H9 (cell line): ENCODE measurements at regions not wholly inside any gene's neighbourhood (a gene's known extent, or its start where the extent isn't known, plus 50 kb on each side); places are given as distances from the start of the nearest gene placed in this dataset.

ENCODE experiments used
- DNase-seq: peaks from one replicate; pipeline ENCODE4 v3.0.0-alpha.2; 2017
- H2AFZ ChIP-seq: one replicate; pipeline ENCODE4 v1.6.1; 2013; ENCODE audit warnings: mild to moderate bottlenecking, low read length, control low read depth, moderate library complexity
- H2AK5ac ChIP-seq: 2 replicates; pipeline ENCODE4 v1.6.1; 2013; ENCODE audit warnings: low read length, control low read depth, mixed read lengths; ENCODE audit not compliant: insufficient read length
- H2BK120ac ChIP-seq: one replicate; pipeline ENCODE4 v1.6.1; 2013; ENCODE audit warnings: low read depth, mild to moderate bottlenecking, low read length, control low read depth, inconsistent platforms; ENCODE audit not compliant: poor library complexity, severe bottlenecking
- H2BK12ac ChIP-seq: 2 replicates; pipeline ENCODE4 v1.6.1; 2013; ENCODE audit warnings: low read length, control low read depth, mixed read lengths, low read depth; ENCODE audit not compliant: insufficient read length
- H2BK15ac ChIP-seq: 2 replicates; pipeline ENCODE4 v1.6.1; 2013; ENCODE audit warnings: low read depth, low read length, control low read depth
- H2BK20ac ChIP-seq: one replicate; pipeline ENCODE4 v1.6.1; 2013; ENCODE audit warnings: low read depth, mild to moderate bottlenecking, low read length, control low read depth, inconsistent platforms; ENCODE audit not compliant: poor library complexity, severe bottlenecking
- H2BK5ac ChIP-seq: 2 replicates; pipeline ENCODE4 v1.6.1; 2013; ENCODE audit warnings: low read length, control low read depth, mixed read lengths; ENCODE audit not compliant: insufficient read length
- H3K14ac ChIP-seq: 2 replicates; pipeline ENCODE4 v1.6.1; 2013; ENCODE audit warnings: low read length, control low read depth; ENCODE audit not compliant: insufficient read depth
- H3K18ac ChIP-seq: 2 replicates; pipeline ENCODE4 v1.6.1; 2013; ENCODE audit warnings: low read depth, mild to moderate bottlenecking, mixed read lengths, low read length, control low read depth; ENCODE audit not compliant: insufficient read length
- H3K23ac ChIP-seq: 2 replicates; pipeline ENCODE4 v1.6.1; 2013; ENCODE audit warnings: low read length, control low read depth, mixed read lengths, low read depth; ENCODE audit not compliant: insufficient read length
- H3K23me2 ChIP-seq: 2 replicates; pipeline ENCODE4 v1.6.1; 2013; ENCODE audit warnings: low read depth, mild to moderate bottlenecking, mixed read lengths, low read length, control low read depth; ENCODE audit not compliant: insufficient read length, poor library complexity, severe bottlenecking
- H3K27ac ChIP-seq: 2 replicates; pipeline ENCODE4 v1.5.1; 2013; ENCODE audit warnings: low read length, control low read depth, mixed read lengths, low read depth; ENCODE audit not compliant: insufficient read length
- H3K27me3 ChIP-seq: 2 replicates; pipeline ENCODE4 v1.6.1; 2013; ENCODE audit warnings: low read length, control low read depth, inconsistent platforms; ENCODE audit not compliant: insufficient read depth
- H3K4ac ChIP-seq: 2 replicates; pipeline ENCODE4 v1.6.1; 2013; ENCODE audit warnings: low read depth, mild to moderate bottlenecking, control low read depth, inconsistent platforms, low read length, moderate library complexity
- H3K4me1 ChIP-seq: 2 replicates; pipeline ENCODE4 v1.6.1; 2013; ENCODE audit warnings: low read length, control low read depth, inconsistent platforms; ENCODE audit not compliant: insufficient read depth
- H3K4me2 ChIP-seq: 2 replicates; pipeline ENCODE4 v1.6.1; 2013; ENCODE audit warnings: low read length, control low read depth, mixed read lengths; ENCODE audit not compliant: insufficient read length, insufficient read depth
- H3K56ac ChIP-seq: 2 replicates; pipeline ENCODE4 v1.6.1; 2013; ENCODE audit warnings: low read depth, mild to moderate bottlenecking, mixed read lengths, low read length, control low read depth; ENCODE audit not compliant: insufficient read length
- H3K79me1 ChIP-seq: 2 replicates; pipeline ENCODE4 v1.6.1; 2013; ENCODE audit warnings: low read depth, mild to moderate bottlenecking, moderate library complexity, low read length, control low read depth, inconsistent platforms; ENCODE audit not compliant: insufficient read depth, poor library complexity, severe bottlenecking
- H3K79me2 ChIP-seq: 2 replicates; pipeline ENCODE4 v1.6.1; 2013; ENCODE audit warnings: low read length, control low read depth, inconsistent platforms; ENCODE audit not compliant: insufficient read depth
- H3K9ac ChIP-seq: 2 replicates; pipeline ENCODE4 v1.6.1; 2013; ENCODE audit warnings: low read length, control low read depth, mixed read lengths; ENCODE audit not compliant: insufficient read length; ENCODE audit errors: extremely low read depth
- H3K9me3 ChIP-seq: one replicate; pipeline ENCODE4 v1.6.1; 2013; ENCODE audit warnings: low read depth, low read length, inconsistent platforms; ENCODE audit not compliant: control insufficient read depth
- H3T11ph ChIP-seq: one replicate; pipeline ENCODE4 v1.6.1; 2013; ENCODE audit warnings: mild to moderate bottlenecking, low read length, control low read depth, inconsistent platforms
- H4K20me1 ChIP-seq: one replicate; pipeline ENCODE4 v1.6.1; 2013; ENCODE audit not compliant: control insufficient read depth, insufficient read length, insufficient read depth
- H4K5ac ChIP-seq: 2 replicates; pipeline ENCODE4 v1.6.1; 2013; ENCODE audit warnings: low read depth, mild to moderate bottlenecking, mixed read lengths, low read length, control low read depth; ENCODE audit not compliant: insufficient read length
- H4K8ac ChIP-seq: replicated peaks from 2 replicates; pipeline ENCODE4 v1.6.1; 2013; ENCODE audit warnings: low read length, control low read depth, mixed read lengths, low read depth; ENCODE audit not compliant: insufficient read length
- H4K91ac ChIP-seq: 2 replicates; pipeline ENCODE4 v1.6.1; 2013; ENCODE audit warnings: low read depth, mild to moderate bottlenecking, moderate library complexity, mixed read lengths, low read length, control low read depth; ENCODE audit not compliant: insufficient read length
- H3K27ac Mint-ChIP-seq, 3 experiments: 2 replicates in 2 of 3; 3 replicates in 1 of 3; pipeline ENCODE4 v1.8.0; 2020 to 2021; ENCODE audit warnings: mixed read lengths in 3 of 3, mild to moderate bottlenecking in 1 of 3, moderate library complexity in 1 of 3
- H3K27me3 Mint-ChIP-seq: 2 replicates; pipeline ENCODE4 v1.8.0; 2021; ENCODE audit warnings: low read depth, mild to moderate bottlenecking, moderate library complexity, mixed read lengths
- H3K36me3 Mint-ChIP-seq, 3 experiments: 2 replicates in 2 of 3; 3 replicates in 1 of 3; pipeline ENCODE4 v1.8.0; 2020 to 2021; ENCODE audit warnings: low read depth in 3 of 3, mixed read lengths in 3 of 3; ENCODE audit not compliant: insufficient read depth in 1 of 3
- H3K4me1 Mint-ChIP-seq, 2 experiments: 2 replicates each; pipeline ENCODE4 v1.8.0; 2020; ENCODE audit warnings: mixed read lengths in 2 of 2
- H3K4me3 Mint-ChIP-seq, 2 experiments: 2 replicates in 1 of 2; 3 replicates in 1 of 2; pipeline ENCODE4 v1.8.0; 2020 to 2021; ENCODE audit warnings: mild to moderate bottlenecking in 2 of 2, mixed read lengths in 2 of 2, moderate library complexity in 1 of 2
- H3K9me3 Mint-ChIP-seq, 2 experiments: 2 replicates in 1 of 2; 3 replicates in 1 of 2; pipeline ENCODE4 v1.8.0; 2020; ENCODE audit warnings: mild to moderate bottlenecking in 2 of 2, mixed read lengths in 2 of 2, moderate library complexity in 1 of 2
- WGBS: extraction: QIAGEN DNeasy Blood & Tissue Kit; methylation state at CpG from one replicate; pipeline ENCODE4 v1.1.7; 2013; ENCODE audit warnings: missing lambda C conversion rate, low lambda C conversion rate, mixed read lengths; ENCODE audit not compliant: insufficient read length; ENCODE audit errors: extremely low coverage; 5-methylcytosine and 5-hydroxymethylcytosine counted together
- TF ChIP-seq, protein P1 (sequence below): fragments of 200-600 bp; sonication (generic); conservative IDR thresholded peaks from 3 replicates; pipeline ENCODE4 v1.8.0; 2021; ENCODE audit warnings: antibody characterized with exemption, mild to moderate bottlenecking

DNA sequence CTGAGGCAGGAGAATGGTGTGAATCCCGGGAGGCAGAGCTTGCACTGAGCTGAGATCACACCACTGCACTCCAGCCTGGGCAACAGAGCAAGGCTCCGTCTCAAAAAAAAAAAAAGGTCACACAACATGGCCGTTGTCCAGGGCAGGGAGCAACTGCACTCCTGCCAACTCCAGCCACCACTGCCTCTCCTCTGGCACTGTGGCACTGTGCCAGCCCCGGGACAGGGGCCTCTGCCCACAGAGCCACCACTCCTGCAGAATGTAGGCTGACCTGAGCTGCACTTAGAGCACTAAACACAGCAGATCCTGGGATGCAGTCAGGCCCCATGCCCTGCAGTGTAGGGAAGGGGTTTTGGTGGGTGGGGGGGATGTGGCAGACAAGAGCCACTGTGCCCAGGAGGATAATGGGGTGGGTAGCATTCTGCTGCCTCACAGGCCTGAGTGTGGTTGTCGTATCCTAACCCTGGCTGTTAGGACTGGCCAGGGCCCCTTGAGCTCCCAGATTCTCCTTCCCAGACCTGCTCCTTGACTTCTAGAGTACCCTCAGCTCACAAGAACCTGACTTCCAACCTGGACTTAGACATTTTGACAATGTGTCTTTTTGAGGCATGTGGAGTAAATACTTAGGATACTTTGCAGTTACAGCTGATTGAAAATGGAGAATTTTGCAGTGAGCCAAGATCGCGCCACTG lies 69.4 kb upstream of the SH3RF3 start:
- no peak overlapping the region for H3K9ac ChIP-seq
- Mint-ChIP-seq H3K27ac (peak overlapping the region in 1 of 3 experiments; percentile 52; a peak in 2 of 7 replicates), H3K4me3 (no peak overlapping the region), H3K4me1 (peaks cover 7 to 13% of the 10 kb centered on the region in 2 experiments), H3K27me3 (peaks cover 8% of the 10 kb centered on the region), H3K36me3 (no peaks in the 10 kb centered on the region), H3K9me3 (no peaks in the 10 kb centered on the region)
- no peaks in the 10 kb centered on the region for H3K79me1 ChIP-seq
- H4K5ac ChIP-seq = no peak overlapping the region
- no CpG with 5 or more reads among the region's 7 CpGs for WGBS
- no peak overlapping the region for H4K91ac ChIP-seq
- no peak overlapping the region for H3K56ac ChIP-seq
- H3K4me1 ChIP-seq = no peaks in the 10 kb centered on the region
- H2AK5ac ChIP-seq = no peak overlapping the region
- no peak overlapping the region for H2BK12ac ChIP-seq
- TF ChIP-seq, protein P1, sequence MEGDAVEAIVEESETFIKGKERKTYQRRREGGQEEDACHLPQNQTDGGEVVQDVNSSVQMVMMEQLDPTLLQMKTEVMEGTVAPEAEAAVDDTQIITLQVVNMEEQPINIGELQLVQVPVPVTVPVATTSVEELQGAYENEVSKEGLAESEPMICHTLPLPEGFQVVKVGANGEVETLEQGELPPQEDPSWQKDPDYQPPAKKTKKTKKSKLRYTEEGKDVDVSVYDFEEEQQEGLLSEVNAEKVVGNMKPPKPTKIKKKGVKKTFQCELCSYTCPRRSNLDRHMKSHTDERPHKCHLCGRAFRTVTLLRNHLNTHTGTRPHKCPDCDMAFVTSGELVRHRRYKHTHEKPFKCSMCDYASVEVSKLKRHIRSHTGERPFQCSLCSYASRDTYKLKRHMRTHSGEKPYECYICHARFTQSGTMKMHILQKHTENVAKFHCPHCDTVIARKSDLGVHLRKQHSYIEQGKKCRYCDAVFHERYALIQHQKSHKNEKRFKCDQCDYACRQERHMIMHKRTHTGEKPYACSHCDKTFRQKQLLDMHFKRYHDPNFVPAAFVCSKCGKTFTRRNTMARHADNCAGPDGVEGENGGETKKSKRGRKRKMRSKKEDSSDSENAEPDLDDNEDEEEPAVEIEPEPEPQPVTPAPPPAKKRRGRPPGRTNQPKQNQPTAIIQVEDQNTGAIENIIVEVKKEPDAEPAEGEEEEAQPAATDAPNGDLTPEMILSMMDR = no peak
- H3K4me2 ChIP-seq = no peak overlapping the region
- H3K9me3 ChIP-seq = no peaks in the 10 kb centered on the region
- H2BK5ac ChIP-seq = no peak overlapping the region
- no peak overlapping the region for H2BK15ac ChIP-seq
- no peak overlapping the region for H3T11ph ChIP-seq
- no peak overlapping the region for H2BK120ac ChIP-seq
- no peaks in the 10 kb centered on the region for H3K79me2 ChIP-seq
- H3K4ac ChIP-seq = no peak overlapping the region
- DNase-seq = no peak
- no peaks in the 10 kb centered on the region for H4K20me1 ChIP-seq
- no peak overlapping the region for H2AFZ ChIP-seq
- no peaks in the 10 kb centered on the region for H3K23me2 ChIP-seq
- H2BK20ac ChIP-seq = no peak overlapping the region
- no peak overlapping the region for H3K23ac ChIP-seq
- no peak overlapping the region for H3K18ac ChIP-seq
- H3K14ac ChIP-seq = no peak overlapping the region
- H3K27me3 ChIP-seq = no peaks in the 10 kb centered on the region
- no peak overlapping the region for H3K27ac ChIP-seq
- no peak overlapping the region for H4K8ac ChIP-seq
